Omental fat pad (tissue), 3 donors: ENCODE measurements at regions not wholly inside any gene's neighbourhood (a gene's known extent, or its start where the extent isn't known, plus 50 kb on each side); places are given as distances from the start of the nearest gene placed in this dataset.
A peak's percentile ranks its signal among the peaks of the same experiment; 100 is the strongest.

Experiments used
- ATAC-seq: fragments of 150-250 bp; one replicate; pipeline ENCODE4 v1.9.1; 2016; ENCODE audit warnings: mild to moderate bottlenecking, moderate library complexity; ENCODE audit not compliant: low FRiP score
- DNase-seq: peaks from one replicate; pipeline ENCODE4 v3.0.0-alpha.2; 2019; ENCODE audit warnings: low spot score
- CTCF ChIP-seq, 3 donors: fragments of 450-650 bp; IDR thresholded peaks; one replicate each; pipeline ENCODE4 v1.5.1; 2016 to 2017; ENCODE audit warnings: antibody characterized with exemption in 3 of 3, mild to moderate bottlenecking in 3 of 3, moderate library complexity in 2 of 3

- no peak for DNase-seq
- ATAC-seq: no peak
- no peak for TF ChIP-seq CTCF (IDR thresholded peaks at IDR 0.05)
Measured at GRCh38 chr10:69692267-69692666, 62.2 kb downstream of the FAM241B start.

DNA sequence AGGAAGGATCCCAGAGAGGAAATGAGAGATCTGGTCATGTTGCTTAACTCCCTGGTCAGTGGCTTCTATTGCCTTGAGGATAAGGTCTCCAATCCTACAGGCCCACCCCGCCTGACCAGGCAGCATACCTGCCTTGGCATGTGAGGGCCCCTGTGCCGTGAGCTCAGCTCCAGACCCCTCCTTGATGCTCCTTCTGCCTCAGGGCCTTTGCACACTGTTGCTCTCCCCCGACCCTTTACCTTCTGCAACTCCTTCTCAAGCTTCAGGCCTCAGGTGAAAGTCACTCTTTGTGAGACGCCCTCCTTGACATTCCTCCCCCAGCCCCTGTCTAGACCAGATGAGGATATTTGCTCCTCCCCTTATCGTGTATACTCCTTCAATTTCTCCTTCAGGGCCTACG lies 62.8 kb downstream of the FAM241B start:
- DNase-seq (no peak), ATAC-seq (no peak)
- no peak for TF ChIP-seq CTCF (IDR thresholded peaks at IDR 0.05)

DNA sequence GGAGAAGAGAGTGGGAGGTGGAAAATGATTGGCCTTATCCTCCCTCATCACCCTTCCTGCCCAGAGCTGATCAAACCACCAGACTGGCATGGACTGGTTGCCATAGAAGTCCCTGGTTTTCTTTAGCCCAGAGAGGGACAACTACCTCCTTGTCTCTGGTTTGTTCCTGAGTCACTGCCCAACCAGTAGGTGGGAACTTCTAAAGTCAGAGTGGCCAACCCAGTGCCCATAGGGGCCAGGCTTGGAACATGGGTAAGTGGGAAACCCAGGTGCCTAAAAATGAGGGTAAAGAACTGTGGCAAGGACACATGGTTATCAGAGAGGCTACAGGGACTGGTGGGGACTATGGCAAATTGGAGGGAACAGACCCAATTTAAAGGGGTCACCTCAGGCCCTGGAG lies 63.8 kb downstream of the FAM241B start:
- DNase-seq: no peak
- no peak for TF ChIP-seq CTCF (IDR thresholded peaks at IDR 0.05)

GRCh38 chr10:69696073-69696731 lies 66.2 kb downstream of the FAM241B start:
- no peak for DNase-seq
- TF ChIP-seq CTCF (IDR thresholded peaks at IDR 0.05): no peak
- ATAC-seq: peak; percentile 59

More for the DNA sequence above, 63.8 kb downstream of the FAM241B start:
- ATAC-seq: no peak

- DNase-seq (no peak), ATAC-seq (no peak)
- no peak for TF ChIP-seq CTCF (IDR thresholded peaks at IDR 0.05)
Measured at GRCh38 chr10:69697006-69697405, 67.0 kb downstream of the FAM241B start.

DNA sequence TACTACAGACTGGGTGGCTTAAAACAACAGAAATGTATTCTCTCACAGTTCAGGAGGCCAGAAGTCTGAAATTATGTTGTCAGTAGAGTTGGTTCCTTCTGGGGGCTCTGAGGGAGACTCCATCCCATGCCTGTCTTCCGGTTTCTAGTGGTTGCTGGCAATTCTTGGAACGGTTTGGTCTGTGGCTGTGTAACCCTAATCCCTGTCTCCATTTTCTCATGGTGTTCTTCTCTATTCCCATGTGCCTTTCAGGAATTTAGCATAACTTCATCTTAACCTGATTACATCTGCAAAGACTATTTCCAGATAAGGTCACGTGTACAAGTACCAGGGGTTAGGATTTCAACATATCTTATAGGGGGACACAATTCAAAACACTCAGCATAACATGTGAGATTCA lies 73.2 kb downstream of the FAM241B start:
- no peak for TF ChIP-seq CTCF (IDR thresholded peaks at IDR 0.05)
- DNase-seq (no peak), ATAC-seq (no peak)
